ENCODE measurements at regions not wholly inside any gene's neighbourhood (a gene's known extent, or its start where the extent isn't known, plus 50 kb on each side); places are given as distances from the start of the nearest gene placed in this dataset.

- Histone ChIP-seq H3K4me3 (ENCODE audit: insufficient read depth, low read depth, low read length) (no peak overlapping the region), H3K36me3 (replicated peaks; ENCODE audit: control insufficient read depth, insufficient read depth, low read length) (no peaks in the 10 kb centered on the region)
Measured at GRCh38 chr1:118272884-118273283, 87.9 kb upstream of the SPAG17 start.

GRCh38 chr1:118271883-118272282, 86.9 kb upstream of the SPAG17 start:
- DNase-seq = no peak
- Histone ChIP-seq H3K27me3 (ENCODE audit: control insufficient read depth, insufficient read depth, low read length) (no peaks in the 10 kb centered on the region), H3K4me3 (ENCODE audit: insufficient read depth, low read depth, low read length) (no peak overlapping the region), H3K36me3 (replicated peaks; ENCODE audit: control insufficient read depth, insufficient read depth, low read length) (no peaks in the 10 kb centered on the region)

More at GRCh38 chr1:118272884-118273283, 87.9 kb upstream of the SPAG17 start:
- no peaks in the 10 kb centered on the region for H3K27me3 ChIP-seq (ENCODE audit: control insufficient read depth, insufficient read depth, low read length)
- DNase-seq = no peak

DNA sequence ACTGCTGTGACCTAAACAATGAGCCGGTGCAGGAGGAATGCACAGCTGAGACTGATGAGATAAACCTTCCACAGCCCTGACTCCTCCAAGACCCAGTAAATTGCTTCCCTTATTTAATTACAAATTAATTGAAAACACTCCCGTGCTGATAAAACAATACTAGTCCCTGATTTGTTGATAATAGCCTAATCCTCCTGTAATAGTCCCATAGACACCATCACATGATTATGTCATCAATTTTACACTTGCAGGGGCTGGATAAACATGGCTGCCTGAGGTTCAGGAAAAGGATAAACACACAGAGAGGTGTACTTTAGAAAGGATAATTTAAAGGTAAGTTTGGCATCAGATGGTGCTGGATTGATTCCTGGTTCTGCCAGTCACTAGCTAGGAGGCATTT, 84.6 kb upstream of the SPAG17 start:
- no peak overlapping the region for H3K4me3 ChIP-seq (ENCODE audit: insufficient read depth, low read depth, low read length)
- no peaks in the 10 kb centered on the region for H3K36me3 ChIP-seq (replicated peaks; ENCODE audit: control insufficient read depth, insufficient read depth, low read length)
- H3K27me3 ChIP-seq (ENCODE audit: control insufficient read depth, insufficient read depth, low read length) = no peaks in the 10 kb centered on the region
- no peak for DNase-seq

DNA sequence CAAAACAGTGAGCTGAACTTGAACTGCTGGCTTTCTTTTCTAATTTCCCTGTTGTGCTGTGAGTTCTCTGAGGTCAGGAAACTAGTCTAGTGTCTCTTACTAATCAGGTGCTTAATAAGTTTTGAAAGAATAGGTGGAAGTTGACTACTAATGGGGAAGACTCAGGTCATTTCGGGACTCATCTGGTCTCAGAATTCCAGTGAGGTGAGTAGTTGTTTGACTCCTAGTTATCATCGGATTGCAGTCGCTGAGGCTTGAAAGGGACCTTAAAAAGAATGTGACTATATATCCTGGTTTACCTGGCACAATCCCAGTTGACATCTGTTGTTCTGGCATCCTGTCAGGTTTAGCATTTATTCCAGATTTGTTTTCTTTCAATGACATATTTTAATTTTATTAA, 81.4 kb upstream of the SPAG17 start:
- H3K36me3 ChIP-seq (replicated peaks; ENCODE audit: control insufficient read depth, insufficient read depth, low read length) = no peaks in the 10 kb centered on the region
- H3K27me3 ChIP-seq (ENCODE audit: control insufficient read depth, insufficient read depth, low read length) = no peaks in the 10 kb centered on the region
- H3K4me3 ChIP-seq (ENCODE audit: insufficient read depth, low read depth, low read length) = no peak overlapping the region
- DNase-seq = no peak

GRCh38 chr1:118264343-118264742, 79.3 kb upstream of the SPAG17 start:
- H3K36me3 ChIP-seq (replicated peaks; ENCODE audit: control insufficient read depth, insufficient read depth, low read length) = no peaks in the 10 kb centered on the region
- DNase-seq = no peak
- H3K27me3 ChIP-seq (ENCODE audit: control insufficient read depth, insufficient read depth, low read length) = no peaks in the 10 kb centered on the region
- no peak overlapping the region for H3K4me3 ChIP-seq (ENCODE audit: insufficient read depth, low read depth, low read length)

- Histone ChIP-seq H3K27me3 (ENCODE audit: control insufficient read depth, insufficient read depth, low read length) (no peaks in the 10 kb centered on the region), H3K36me3 (replicated peaks; ENCODE audit: control insufficient read depth, insufficient read depth, low read length) (no peaks in the 10 kb centered on the region), H3K4me3 (ENCODE audit: insufficient read depth, low read depth, low read length) (no peak overlapping the region)
- DNase-seq = no peak
Measured at GRCh38 chr1:118262865-118263264, 77.8 kb upstream of the SPAG17 start.

DNA sequence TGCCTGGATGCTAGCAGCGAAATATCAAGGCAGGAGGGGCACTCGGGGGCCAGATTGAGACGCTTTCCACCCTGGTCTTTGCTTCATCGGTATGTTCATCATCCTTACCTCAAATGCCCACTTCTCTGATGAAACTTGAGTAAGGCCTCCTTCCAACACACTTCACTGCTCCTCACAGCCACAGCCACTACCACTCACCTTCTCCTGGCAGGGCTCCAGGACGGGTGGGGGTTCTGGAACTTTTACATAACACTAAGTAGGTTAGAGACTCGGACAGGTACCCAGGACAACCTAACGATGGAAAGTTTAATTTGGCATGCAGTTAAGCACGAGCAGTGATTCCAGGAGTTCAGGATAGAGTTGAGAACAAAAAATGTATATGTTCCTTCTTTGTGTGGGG, 73.9 kb upstream of the SPAG17 start:
- Histone ChIP-seq H3K4me3 (ENCODE audit: insufficient read depth, low read depth, low read length) (no peak overlapping the region), H3K36me3 (replicated peaks; ENCODE audit: control insufficient read depth, insufficient read depth, low read length) (no peaks in the 10 kb centered on the region), H3K27me3 (ENCODE audit: control insufficient read depth, insufficient read depth, low read length) (no peaks in the 10 kb centered on the region)
- DNase-seq = no peak

DNA sequence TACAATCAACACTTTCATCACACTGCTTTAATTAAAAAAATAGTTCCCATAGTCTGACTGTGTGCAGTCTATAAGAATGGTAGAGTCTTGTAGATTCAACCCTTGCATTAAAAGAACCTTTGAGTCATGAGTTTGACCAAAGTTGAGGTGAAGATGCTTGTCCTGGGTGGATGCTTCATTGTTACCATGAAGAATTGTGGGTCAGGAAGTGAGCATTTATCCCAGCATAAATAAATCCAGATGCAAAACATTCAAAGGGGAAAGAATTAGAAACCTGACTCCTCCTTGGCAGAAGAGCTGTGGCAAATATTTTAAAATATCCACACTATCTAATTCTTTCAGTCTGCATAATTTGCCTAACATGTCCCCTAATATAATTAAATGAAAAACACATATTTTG, 72.9 kb upstream of the SPAG17 start:
- Histone ChIP-seq H3K4me3 (ENCODE audit: insufficient read depth, low read depth, low read length) (no peak overlapping the region), H3K27me3 (ENCODE audit: control insufficient read depth, insufficient read depth, low read length) (no peaks in the 10 kb centered on the region), H3K36me3 (replicated peaks; ENCODE audit: control insufficient read depth, insufficient read depth, low read length) (no peaks in the 10 kb centered on the region)
- DNase-seq = no peak

GRCh38 chr1:118254491-118255425, 69.7 kb upstream of the SPAG17 start:
- DNase-seq = no peak
- Histone ChIP-seq H3K27me3 (ENCODE audit: control insufficient read depth, insufficient read depth, low read length) (no peaks in the 10 kb centered on the region), H3K36me3 (replicated peaks; ENCODE audit: control insufficient read depth, insufficient read depth, low read length) (no peaks in the 10 kb centered on the region), H3K4me3 (ENCODE audit: insufficient read depth, low read depth, low read length) (no peak overlapping the region)

DNA sequence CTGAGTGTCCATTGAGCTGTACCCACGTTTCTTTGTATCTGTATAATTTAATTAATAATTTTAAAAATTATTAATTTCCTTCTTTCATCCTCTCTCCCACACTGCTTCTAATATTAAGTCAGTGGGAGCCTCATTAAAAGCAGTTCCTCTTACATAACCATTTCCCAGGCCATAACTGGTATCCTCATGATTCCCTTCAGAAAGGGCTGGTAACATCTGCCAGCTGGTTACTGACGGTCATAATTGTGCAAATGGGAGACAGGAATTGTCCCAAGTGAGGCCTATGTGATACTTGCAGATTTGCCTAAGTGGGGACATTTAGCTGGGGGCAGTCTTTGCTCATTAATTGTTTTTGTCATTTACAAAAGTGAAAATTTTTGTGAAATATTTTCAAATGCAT, 69.0 kb upstream of the SPAG17 start:
- no peaks in the 10 kb centered on the region for H3K27me3 ChIP-seq (ENCODE audit: control insufficient read depth, insufficient read depth, low read length)
- H3K4me3 ChIP-seq (ENCODE audit: insufficient read depth, low read depth, low read length) = no peak overlapping the region
- DNase-seq = no peak
- no peaks in the 10 kb centered on the region for H3K36me3 ChIP-seq (replicated peaks; ENCODE audit: control insufficient read depth, insufficient read depth, low read length)

- no peaks in the 10 kb centered on the region for H3K36me3 ChIP-seq (replicated peaks; ENCODE audit: control insufficient read depth, insufficient read depth, low read length)
- no peak overlapping the region for H3K4me3 ChIP-seq (ENCODE audit: insufficient read depth, low read depth, low read length)
- no peaks in the 10 kb centered on the region for H3K27me3 ChIP-seq (ENCODE audit: control insufficient read depth, insufficient read depth, low read length)
- no peak for DNase-seq
Measured at GRCh38 chr1:118253053-118253915, 68.3 kb upstream of the SPAG17 start.

DNA sequence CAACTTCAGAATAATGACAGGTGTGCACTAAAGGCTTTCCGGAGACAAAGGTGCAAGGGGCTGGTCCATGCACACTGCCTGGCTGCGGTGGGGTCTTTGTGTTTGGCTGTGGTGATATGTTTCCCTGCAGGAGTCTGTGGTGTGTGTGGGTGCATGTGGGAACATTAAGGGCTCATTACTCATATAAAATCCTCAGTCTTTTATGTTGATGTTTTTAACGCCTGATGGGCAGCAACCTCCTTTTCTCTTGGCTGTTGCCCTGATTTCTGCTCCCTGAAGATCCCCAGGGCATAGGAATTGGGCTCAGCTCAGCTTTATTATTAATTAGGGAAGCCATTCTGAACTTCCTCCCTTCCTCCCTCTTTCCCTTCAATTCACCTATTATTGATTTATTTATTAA, 67.6 kb upstream of the SPAG17 start:
- Histone ChIP-seq H3K36me3 (replicated peaks; ENCODE audit: control insufficient read depth, insufficient read depth, low read length) (no peaks in the 10 kb centered on the region), H3K27me3 (ENCODE audit: control insufficient read depth, insufficient read depth, low read length) (no peaks in the 10 kb centered on the region), H3K4me3 (ENCODE audit: insufficient read depth, low read depth, low read length) (no peak overlapping the region)
- no peak for DNase-seq

GRCh38 chr1:118250232-118250631, 65.2 kb upstream of the SPAG17 start:
- Histone ChIP-seq H3K4me3 (ENCODE audit: insufficient read depth, low read depth, low read length) (no peak overlapping the region), H3K27me3 (ENCODE audit: control insufficient read depth, insufficient read depth, low read length) (no peaks in the 10 kb centered on the region), H3K36me3 (replicated peaks; ENCODE audit: control insufficient read depth, insufficient read depth, low read length) (no peaks in the 10 kb centered on the region)
- peak; percentile 7 for DNase-seq

DNA sequence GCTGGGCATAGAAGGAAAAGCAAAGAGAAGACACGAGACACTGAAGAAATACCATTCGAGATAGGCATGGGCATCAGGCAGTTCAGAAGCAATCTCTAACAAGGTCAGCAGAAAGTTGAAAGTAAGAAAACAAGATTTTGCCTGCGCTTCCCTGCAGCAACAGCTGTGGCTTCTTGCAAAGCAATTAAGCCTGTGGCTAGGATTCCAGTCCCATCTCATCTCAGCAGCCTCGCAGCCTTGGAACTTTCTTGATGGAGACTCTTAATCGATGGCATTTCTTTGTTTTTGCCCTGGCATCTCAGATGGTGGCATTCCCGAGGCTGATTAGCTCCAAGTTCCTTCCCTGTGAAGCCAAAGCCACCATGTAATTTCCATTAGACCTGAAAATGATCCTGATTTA, 64.6 kb upstream of the SPAG17 start:
- H3K4me3 ChIP-seq (ENCODE audit: insufficient read depth, low read depth, low read length) = no peak overlapping the region
- DNase-seq = no peak
- no peaks in the 10 kb centered on the region for H3K36me3 ChIP-seq (replicated peaks; ENCODE audit: control insufficient read depth, insufficient read depth, low read length)

DNA sequence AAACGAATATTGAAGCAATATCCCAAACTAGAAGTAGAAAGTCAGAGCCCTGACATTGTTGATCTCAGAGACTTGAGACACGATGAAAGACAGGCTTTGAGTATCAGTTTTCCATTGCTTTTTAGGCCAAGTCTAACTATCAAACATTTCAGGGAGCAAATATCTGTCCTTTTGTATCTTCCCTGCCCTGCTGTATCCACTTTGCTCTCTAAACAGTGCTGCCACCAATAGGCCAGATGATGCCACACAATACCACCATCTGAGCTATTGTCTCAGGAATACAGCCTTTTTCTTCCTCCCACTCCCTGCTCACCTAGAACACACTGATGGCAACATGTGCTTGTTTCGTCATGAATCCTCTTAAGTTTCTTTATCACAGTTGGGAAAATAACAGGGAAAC, 62.6 kb upstream of the SPAG17 start:
- no peaks in the 10 kb centered on the region for H3K27me3 ChIP-seq (ENCODE audit: control insufficient read depth, insufficient read depth, low read length)
- no peak overlapping the region for H3K4me3 ChIP-seq (ENCODE audit: insufficient read depth, low read depth, low read length)
- peak; percentile 13 for DNase-seq
- H3K36me3 ChIP-seq (replicated peaks; ENCODE audit: control insufficient read depth, insufficient read depth, low read length) = no peaks in the 10 kb centered on the region

More for the DNA sequence above, 64.6 kb upstream of the SPAG17 start:
- no peaks in the 10 kb centered on the region for H3K27me3 ChIP-seq (ENCODE audit: control insufficient read depth, insufficient read depth, low read length)

Data from H7 (cell line).